Panc1 (cell line): ENCODE measurements at regions not wholly inside any gene's neighbourhood (a gene's known extent, or its start where the extent isn't known, plus 50 kb on each side); places are given as distances from the start of the nearest gene placed in this dataset.

Experiments
- POLR2AphosphoS5 ChIP-seq: IDR thresholded peaks from 2 replicates; pipeline ENCODE4 v1.6.1; 2012; ENCODE audit warnings: mild to moderate bottlenecking, low read depth, low read length, moderate library complexity
- TCF7L2 ChIP-seq: IDR thresholded peaks from 2 replicates; pipeline ENCODE4 v1.6.1; 2011; ENCODE audit warnings: mild to moderate bottlenecking, low read depth, low read length, inconsistent platforms
- TF ChIP-seq, protein P1 (sequence below): fragments of 450-650 bp; IDR thresholded peaks from 2 replicates; pipeline ENCODE4 v1.5.1; 2017; ENCODE audit warnings: mild to moderate bottlenecking
- TF ChIP-seq, protein P2 (sequence below), 2 experiments: IDR thresholded peaks; 2 replicates each; pipeline ENCODE4 v1.6.1; 2011 to 2012; ENCODE audit warnings: low read depth in 2 of 2, control low read depth in 1 of 2, low read length in 1 of 2, mild to moderate bottlenecking in 1 of 2, moderate library complexity in 1 of 2; ENCODE audit not compliant: insufficient read depth in 1 of 2

DNA sequence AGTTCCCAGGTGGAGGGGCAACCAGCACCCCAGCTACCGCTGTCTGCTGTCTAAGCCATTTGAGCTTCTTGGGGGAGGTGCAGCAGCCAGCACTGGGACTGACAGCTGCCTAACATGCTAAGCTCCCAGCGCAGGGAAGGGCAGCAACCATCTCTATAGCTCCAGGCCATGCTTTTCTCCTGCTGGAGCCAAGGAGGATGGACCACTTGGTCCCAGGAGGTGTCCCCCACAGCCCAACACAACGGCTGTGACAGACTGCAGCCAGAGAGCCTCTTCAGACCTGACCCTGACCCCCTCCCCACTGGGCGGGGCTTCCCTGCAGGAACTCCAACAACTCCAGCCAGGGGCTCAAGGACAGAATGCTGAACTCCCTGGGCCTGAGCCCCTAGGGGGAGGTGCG is 370.6 kb upstream of the REG3G start:
- TF ChIP-seq, protein P1, sequence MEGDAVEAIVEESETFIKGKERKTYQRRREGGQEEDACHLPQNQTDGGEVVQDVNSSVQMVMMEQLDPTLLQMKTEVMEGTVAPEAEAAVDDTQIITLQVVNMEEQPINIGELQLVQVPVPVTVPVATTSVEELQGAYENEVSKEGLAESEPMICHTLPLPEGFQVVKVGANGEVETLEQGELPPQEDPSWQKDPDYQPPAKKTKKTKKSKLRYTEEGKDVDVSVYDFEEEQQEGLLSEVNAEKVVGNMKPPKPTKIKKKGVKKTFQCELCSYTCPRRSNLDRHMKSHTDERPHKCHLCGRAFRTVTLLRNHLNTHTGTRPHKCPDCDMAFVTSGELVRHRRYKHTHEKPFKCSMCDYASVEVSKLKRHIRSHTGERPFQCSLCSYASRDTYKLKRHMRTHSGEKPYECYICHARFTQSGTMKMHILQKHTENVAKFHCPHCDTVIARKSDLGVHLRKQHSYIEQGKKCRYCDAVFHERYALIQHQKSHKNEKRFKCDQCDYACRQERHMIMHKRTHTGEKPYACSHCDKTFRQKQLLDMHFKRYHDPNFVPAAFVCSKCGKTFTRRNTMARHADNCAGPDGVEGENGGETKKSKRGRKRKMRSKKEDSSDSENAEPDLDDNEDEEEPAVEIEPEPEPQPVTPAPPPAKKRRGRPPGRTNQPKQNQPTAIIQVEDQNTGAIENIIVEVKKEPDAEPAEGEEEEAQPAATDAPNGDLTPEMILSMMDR, result no peak
- TF ChIP-seq TCF7L2 (no peak), POLR2AphosphoS5 (no peak)
- TF ChIP-seq, protein P2, sequence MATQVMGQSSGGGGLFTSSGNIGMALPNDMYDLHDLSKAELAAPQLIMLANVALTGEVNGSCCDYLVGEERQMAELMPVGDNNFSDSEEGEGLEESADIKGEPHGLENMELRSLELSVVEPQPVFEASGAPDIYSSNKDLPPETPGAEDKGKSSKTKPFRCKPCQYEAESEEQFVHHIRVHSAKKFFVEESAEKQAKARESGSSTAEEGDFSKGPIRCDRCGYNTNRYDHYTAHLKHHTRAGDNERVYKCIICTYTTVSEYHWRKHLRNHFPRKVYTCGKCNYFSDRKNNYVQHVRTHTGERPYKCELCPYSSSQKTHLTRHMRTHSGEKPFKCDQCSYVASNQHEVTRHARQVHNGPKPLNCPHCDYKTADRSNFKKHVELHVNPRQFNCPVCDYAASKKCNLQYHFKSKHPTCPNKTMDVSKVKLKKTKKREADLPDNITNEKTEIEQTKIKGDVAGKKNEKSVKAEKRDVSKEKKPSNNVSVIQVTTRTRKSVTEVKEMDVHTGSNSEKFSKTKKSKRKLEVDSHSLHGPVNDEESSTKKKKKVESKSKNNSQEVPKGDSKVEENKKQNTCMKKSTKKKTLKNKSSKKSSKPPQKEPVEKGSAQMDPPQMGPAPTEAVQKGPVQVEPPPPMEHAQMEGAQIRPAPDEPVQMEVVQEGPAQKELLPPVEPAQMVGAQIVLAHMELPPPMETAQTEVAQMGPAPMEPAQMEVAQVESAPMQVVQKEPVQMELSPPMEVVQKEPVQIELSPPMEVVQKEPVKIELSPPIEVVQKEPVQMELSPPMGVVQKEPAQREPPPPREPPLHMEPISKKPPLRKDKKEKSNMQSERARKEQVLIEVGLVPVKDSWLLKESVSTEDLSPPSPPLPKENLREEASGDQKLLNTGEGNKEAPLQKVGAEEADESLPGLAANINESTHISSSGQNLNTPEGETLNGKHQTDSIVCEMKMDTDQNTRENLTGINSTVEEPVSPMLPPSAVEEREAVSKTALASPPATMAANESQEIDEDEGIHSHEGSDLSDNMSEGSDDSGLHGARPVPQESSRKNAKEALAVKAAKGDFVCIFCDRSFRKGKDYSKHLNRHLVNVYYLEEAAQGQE (IDR thresholded peaks at IDR 0.05; ENCODE audit: insufficient read depth in 1 of 2, low read depth in 2 of 2, low read length in 1 of 2), result no peak
